Psoas muscle (tissue), 7 donors: ENCODE measurements at regions not wholly inside any gene's neighbourhood (a gene's known extent, or its start where the extent isn't known, plus 50 kb on each side); places are given as distances from the start of the nearest gene placed in this dataset.

Experiments used
- ATAC-seq, 4 donors: fragments of 200-7000 bp; cut with Tn5 transposase; one replicate each; pipeline ENCODE4 v1.9.1; 2020; ENCODE audit warnings: moderate library complexity in 3 of 4, mild to moderate bottlenecking in 2 of 4
- DNase-seq, 2 donors: peaks; one replicate each; pipeline ENCODE4 v3.0.0-alpha.2; 2020
- H3K27ac ChIP-seq: fragments of 200-600 bp; one replicate; pipeline ENCODE4 v1.8.0; 2022
- H3K27me3 ChIP-seq, 3 donors: fragments of 200-600 bp in 1 of 3; one replicate each; pipeline versions ENCODE4 v1.6.1 to v1.8.0; 2013 to 2022; ENCODE audit warnings: low read length in 2 of 3, mild to moderate bottlenecking in 2 of 3, moderate library complexity in 1 of 3; ENCODE audit not compliant: insufficient read depth in 3 of 3
- H3K36me3 ChIP-seq, 2 donors: fragments of 200-600 bp in 1 of 2; one replicate each; pipeline versions ENCODE4 v1.6.1 to v1.8.0; 2013 to 2022; ENCODE audit warnings: low read depth in 1 of 2, mild to moderate bottlenecking in 1 of 2, moderate library complexity in 1 of 2; ENCODE audit not compliant: insufficient read depth in 1 of 2
- H3K4me1 ChIP-seq: fragments of 200-600 bp; one replicate; pipeline ENCODE4 v1.8.0; 2022
- H3K4me3 ChIP-seq: fragments of 200-600 bp; one replicate; pipeline ENCODE4 v1.8.0; 2022; ENCODE audit warnings: mild to moderate bottlenecking
- H3K9me3 ChIP-seq: fragments of 200-600 bp; one replicate; pipeline ENCODE4 v1.8.0; 2022
- CTCF ChIP-seq: fragments of 200-600 bp; IDR thresholded peaks from one replicate; pipeline ENCODE4 v1.8.0; 2022; ENCODE audit warnings: antibody characterized with exemption
- WGBS, 3 donors: extraction: QIAGEN DNeasy Blood & Tissue Kit; methylation state at CpG; one replicate each; pipeline versions ENCODE4 v1.1.6 to v1.1.7; 2013; 5-methylcytosine and 5-hydroxymethylcytosine counted together
- intact Hi-C, 2 donors: fragments of 100-400 bp; cut with DNase I; formaldehyde crosslinking; loops; one replicate each; pipeline versions ENCODE4 v1.11.0 to v1.14.2; 2022
- donor health status: healthy with polysubstance abuse.
- donor health status: DM: no; HTN: no; CAD: no; lungs with moderate emphysema.
- donor health status: Bipolar disorder and iron deficiency.
- donor health status: healthy.
- donor health status: DM: yes; HTN: yes; CAD: no.
- donor health status: DM: no; HTN: no; CAD: no.
- donor health status: DM: yes; HTN: yes; CAD: no.

GRCh38 chr13:56653043-56653442 is 487.7 kb upstream of the PRR20A start:
- no peaks in the 10 kb centered on the region for H3K27me3 ChIP-seq
- H3K4me3 ChIP-seq, result no peak overlapping the region
- no peaks in the 10 kb centered on the region for H3K36me3 ChIP-seq
- H3K9me3 ChIP-seq, result peaks cover 2% of the 10 kb centered on the region
- WGBS, 3 donors, result 65 to 74% (median 71%) methylated on average over 2 of the region's 2 CpGs
- intact Hi-C loops, result no loop called here
- ATAC-seq (no peak), DNase-seq (no peak)
- H3K27ac ChIP-seq, result no peak overlapping the region
- no peaks in the 10 kb centered on the region for H3K4me1 ChIP-seq
- no peak for TF ChIP-seq CTCF

- Histone ChIP-seq H3K9me3 (peaks cover 12% of the 10 kb centered on the region), H3K27me3 (no peaks in the 10 kb centered on the region), H3K27ac (no peak overlapping the region), H3K4me1 (no peaks in the 10 kb centered on the region), H3K4me3 (no peak overlapping the region), H3K36me3 (no peaks in the 10 kb centered on the region)
- peak in 1 of 2 donors; percentile 38 for DNase-seq
- ATAC-seq, result no peak
- TF ChIP-seq CTCF, result no peak
- intact Hi-C loops, result no loop called here
- 96 to 97% (median 96%) methylated on average over 20 to 23 of the region's 23 CpGs for WGBS, 3 donors
Observed at GRCh38 chr13:56659041-56659471, 481.7 kb upstream of the PRR20A start.

GRCh38 chr13:56670563-56670962 is 470.2 kb upstream of the PRR20A start:
- no peaks in the 10 kb centered on the region for H3K27me3 ChIP-seq
- intact Hi-C loops, result no loop called here
- TF ChIP-seq CTCF, result no peak
- H3K9me3 ChIP-seq, result no peaks in the 10 kb centered on the region
- DNase-seq (no peak), ATAC-seq (no peak)
- H3K4me1 ChIP-seq, result no peaks in the 10 kb centered on the region
- no peak overlapping the region for H3K4me3 ChIP-seq
- 86 to 90% (median 86%) methylated on average over 2 of the region's 2 CpGs for WGBS, 3 donors
- no peaks in the 10 kb centered on the region for H3K36me3 ChIP-seq
- no peak overlapping the region for H3K27ac ChIP-seq

GRCh38 chr13:56681404-56681803 is 459.3 kb upstream of the PRR20A start:
- DNase-seq (no peak), ATAC-seq (no peak)
- TF ChIP-seq CTCF, result no peak
- Histone ChIP-seq H3K27ac (no peak overlapping the region), H3K4me1 (no peaks in the 10 kb centered on the region), H3K9me3 (peaks cover 9% of the 10 kb centered on the region), H3K36me3 (no peaks in the 10 kb centered on the region), H3K27me3 (no peaks in the 10 kb centered on the region), H3K4me3 (no peak overlapping the region)
- 31 to 40% (median 36%) methylated on average over 1 of the region's 1 CpG for whole genome bisulfite sequencing, 3 donors
- intact Hi-C loops, result no loop called here

GRCh38 chr13:56687131-56687530 is 453.6 kb upstream of the PRR20A start:
- DNase-seq (no peak), ATAC-seq (no peak)
- H3K4me3 ChIP-seq, result no peak overlapping the region
- TF ChIP-seq CTCF, result no peak
- H3K4me1 ChIP-seq, result no peaks in the 10 kb centered on the region
- H3K9me3 ChIP-seq, result no peaks in the 10 kb centered on the region
- H3K36me3 ChIP-seq, result no peaks in the 10 kb centered on the region
- no peak overlapping the region for H3K27ac ChIP-seq
- H3K27me3 ChIP-seq, result no peaks in the 10 kb centered on the region
- 28 to 41% (median 30%) methylated on average over 1 of the region's 1 CpG for WGBS, 3 donors
- intact Hi-C loops, result no loop called here
